MM.1S (cell line): ENCODE measurements at regions not wholly inside any gene's neighbourhood (a gene's known extent, or its start where the extent isn't known, plus 50 kb on each side); places are given as distances from the start of the nearest gene placed in this dataset.

Source experiments
- DNase-seq: peaks from one replicate; pipeline ENCODE4 v3.0.0-alpha.2; 2015
- H2AFZ ChIP-seq: fragments of 300-600 bp; sonication (generic); 2 replicates; pipeline ENCODE4 v1.6.0; 2016; ENCODE audit warnings: antibody characterized with exemption, low read length
- H3F3A ChIP-seq: fragments of 300-600 bp; sonication (generic); 2 replicates; pipeline ENCODE4 v1.6.1; 2016; ENCODE audit warnings: mild to moderate bottlenecking, antibody characterized with exemption, low read length, moderate library complexity, mixed read lengths; ENCODE audit not compliant: insufficient read depth
- H3K27ac ChIP-seq: fragments of 300-600 bp; sonication (generic); 2 replicates; pipeline ENCODE4 v1.5.1; 2016; ENCODE audit warnings: mild to moderate bottlenecking, low read length
- H3K27me3 ChIP-seq: fragments of 300-600 bp; sonication (generic); replicated peaks from 2 replicates; pipeline ENCODE4 v1.6.0; 2016; ENCODE audit warnings: low read length; ENCODE audit not compliant: insufficient read depth
- H3K36me3 ChIP-seq: fragments of 300-600 bp; sonication (generic); replicated peaks from 2 replicates; pipeline ENCODE4 v1.6.1; 2016; ENCODE audit warnings: mild to moderate bottlenecking, low read length, mixed read lengths; ENCODE audit not compliant: insufficient read depth
- H3K4me1 ChIP-seq: fragments of 300-600 bp; sonication (generic); 2 replicates; pipeline ENCODE4 v1.6.1; 2016; ENCODE audit warnings: low read length, mixed read lengths
- H3K4me2 ChIP-seq: fragments of 300-600 bp; sonication (generic); 2 replicates; pipeline ENCODE4 v1.6.0; 2016; ENCODE audit warnings: low read depth, low read length
- H3K4me3 ChIP-seq: fragments of 300-600 bp; sonication (generic); 2 replicates; pipeline ENCODE4 v1.5.1; 2016; ENCODE audit warnings: low read length, mixed read lengths
- H3K79me2 ChIP-seq: fragments of 300-600 bp; sonication (generic); 2 replicates; pipeline ENCODE4 v1.6.1; 2016; ENCODE audit warnings: mixed run types, low read length, mixed read lengths
- H3K9ac ChIP-seq: fragments of 300-600 bp; sonication (generic); 2 replicates; pipeline ENCODE4 v1.6.1; 2016; ENCODE audit warnings: low read length, mixed read lengths
- H3K9me2 ChIP-seq: fragments of 300-600 bp; sonication (generic); replicated peaks from 2 replicates; pipeline ENCODE4 v1.6.1; 2016; ENCODE audit warnings: mild to moderate bottlenecking, low read length, mixed read lengths; ENCODE audit not compliant: insufficient read depth
- H3K9me3 ChIP-seq: fragments of 300-600 bp; sonication (generic); replicated peaks from 2 replicates; pipeline ENCODE4 v1.6.1; 2016; ENCODE audit warnings: mild to moderate bottlenecking, low read length, mixed read lengths; ENCODE audit not compliant: insufficient read depth
- H4K20me1 ChIP-seq: fragments of 300-600 bp; sonication (generic); 2 replicates; pipeline ENCODE4 v1.6.1; 2016; ENCODE audit warnings: mild to moderate bottlenecking, low read length, moderate library complexity, mixed read lengths; ENCODE audit not compliant: insufficient read depth
- CTCF ChIP-seq: fragments of 300-600 bp; sonication (generic); IDR thresholded peaks from 2 replicates; pipeline ENCODE4 v1.5.1; 2016; ENCODE audit warnings: antibody characterized with exemption, low read length, mixed read lengths
- EZH2 ChIP-seq: fragments of 300-600 bp; sonication (generic); optimal IDR thresholded peaks from 2 replicates; pipeline ENCODE3; 2017; ENCODE audit warnings: low read depth, mild to moderate bottlenecking, antibody characterized with exemption, low read length, mixed read lengths
- EZH2phosphoT487 ChIP-seq: fragments of 300-600 bp; sonication (generic); IDR thresholded peaks from 2 replicates; pipeline ENCODE4 v1.6.1; 2018; ENCODE audit warnings: antibody characterized with exemption, low read length

DNA sequence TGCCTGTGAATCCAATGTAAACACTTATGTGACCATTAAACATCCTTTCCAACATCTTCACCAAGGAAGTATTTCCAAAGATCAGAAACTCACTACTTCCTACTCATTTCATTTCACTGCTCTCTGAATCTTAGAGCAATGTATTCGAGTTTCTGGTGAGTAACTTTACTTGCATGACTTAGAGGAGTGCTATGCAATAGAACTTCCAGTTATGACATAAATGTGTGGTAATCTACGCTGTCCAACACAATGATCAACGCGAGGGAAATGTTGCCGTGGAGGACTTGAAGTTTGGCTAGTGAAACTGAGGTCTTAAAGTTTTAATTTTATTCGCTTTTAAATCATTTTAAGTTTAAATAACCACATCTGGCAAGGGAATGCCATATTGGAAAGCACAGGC is 1326.3 kb downstream of the XPNPEP1 start:
- Histone ChIP-seq H3K4me3 (no peak overlapping the region), H3K27ac (no peak overlapping the region), H3F3A (no peaks in the 10 kb centered on the region), H3K9ac (no peak overlapping the region), H3K36me3 (no peaks in the 10 kb centered on the region), H3K4me2 (no peak overlapping the region), H2AFZ (no peak overlapping the region), H3K9me2 (no peaks in the 10 kb centered on the region), H4K20me1 (no peaks in the 10 kb centered on the region), H3K27me3 (no peaks in the 10 kb centered on the region), H3K9me3 (no peaks in the 10 kb centered on the region), H3K4me1 (peaks cover 14% of the 10 kb centered on the region), H3K79me2 (no peaks in the 10 kb centered on the region)
- TF ChIP-seq EZH2phosphoT487: no peak
- no peak for TF ChIP-seq CTCF
- no peak for TF ChIP-seq EZH2
- no peak for DNase-seq

DNA sequence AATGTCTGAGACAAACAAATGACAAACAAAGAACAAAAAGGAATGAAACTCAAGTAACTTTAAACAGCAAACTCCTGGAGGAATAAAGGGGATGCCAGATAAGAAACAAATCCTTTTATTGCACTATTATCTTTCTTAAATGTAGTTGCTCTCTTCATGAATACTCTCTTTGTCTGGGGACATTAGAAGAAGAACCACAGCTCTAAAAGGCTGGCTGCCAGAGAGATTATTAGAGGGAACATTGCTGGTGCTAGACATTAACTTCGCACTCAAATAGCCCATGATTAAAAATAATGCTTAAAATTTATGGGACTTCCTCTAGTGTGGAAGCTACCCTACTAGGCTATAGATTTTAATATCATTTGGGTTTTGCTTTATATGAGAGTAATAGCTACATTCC is 1330.4 kb downstream of the XPNPEP1 start:
- Histone ChIP-seq H3K36me3 (no peaks in the 10 kb centered on the region), H2AFZ (no peak overlapping the region), H3F3A (no peaks in the 10 kb centered on the region), H3K9me3 (no peaks in the 10 kb centered on the region), H3K9me2 (no peaks in the 10 kb centered on the region), H3K79me2 (no peaks in the 10 kb centered on the region), H3K27me3 (no peaks in the 10 kb centered on the region), H3K4me3 (no peak overlapping the region), H3K27ac (no peak overlapping the region), H3K9ac (no peak overlapping the region), H4K20me1 (no peaks in the 10 kb centered on the region), H3K4me1 (peaks cover 9% of the 10 kb centered on the region), H3K4me2 (no peak overlapping the region)
- TF ChIP-seq CTCF: no peak
- TF ChIP-seq EZH2: no peak
- no peak for TF ChIP-seq EZH2phosphoT487
- no peak for DNase-seq

GRCh38 chr10:108591417-108591816 is 1331.9 kb downstream of the XPNPEP1 start:
- no peak overlapping the region for H3K4me3 ChIP-seq
- no peak overlapping the region for H3K4me2 ChIP-seq
- no peak overlapping the region for H2AFZ ChIP-seq
- H3K4me1 ChIP-seq: peaks cover 9% of the 10 kb centered on the region
- no peak for DNase-seq
- no peaks in the 10 kb centered on the region for H3K36me3 ChIP-seq
- no peaks in the 10 kb centered on the region for H3K9me3 ChIP-seq
- no peak overlapping the region for H3K27ac ChIP-seq
- H3K9me2 ChIP-seq: no peaks in the 10 kb centered on the region
- H3K27me3 ChIP-seq: no peaks in the 10 kb centered on the region
- no peaks in the 10 kb centered on the region for H3K79me2 ChIP-seq
- H3F3A ChIP-seq: no peaks in the 10 kb centered on the region
- H3K9ac ChIP-seq: no peak overlapping the region
- TF ChIP-seq EZH2phosphoT487: no peak
- no peak for TF ChIP-seq CTCF
- no peak for TF ChIP-seq EZH2
- H4K20me1 ChIP-seq: no peaks in the 10 kb centered on the region
